ENCODE measurements at regions not wholly inside any gene's neighbourhood (a gene's known extent, or its start where the extent isn't known, plus 50 kb on each side); places are given as distances from the start of the nearest gene placed in this dataset.

- H3K4me3 ChIP-seq (ENCODE audit: low read depth, low read length), result no peak overlapping the region
- TF ChIP-seq, protein P1, sequence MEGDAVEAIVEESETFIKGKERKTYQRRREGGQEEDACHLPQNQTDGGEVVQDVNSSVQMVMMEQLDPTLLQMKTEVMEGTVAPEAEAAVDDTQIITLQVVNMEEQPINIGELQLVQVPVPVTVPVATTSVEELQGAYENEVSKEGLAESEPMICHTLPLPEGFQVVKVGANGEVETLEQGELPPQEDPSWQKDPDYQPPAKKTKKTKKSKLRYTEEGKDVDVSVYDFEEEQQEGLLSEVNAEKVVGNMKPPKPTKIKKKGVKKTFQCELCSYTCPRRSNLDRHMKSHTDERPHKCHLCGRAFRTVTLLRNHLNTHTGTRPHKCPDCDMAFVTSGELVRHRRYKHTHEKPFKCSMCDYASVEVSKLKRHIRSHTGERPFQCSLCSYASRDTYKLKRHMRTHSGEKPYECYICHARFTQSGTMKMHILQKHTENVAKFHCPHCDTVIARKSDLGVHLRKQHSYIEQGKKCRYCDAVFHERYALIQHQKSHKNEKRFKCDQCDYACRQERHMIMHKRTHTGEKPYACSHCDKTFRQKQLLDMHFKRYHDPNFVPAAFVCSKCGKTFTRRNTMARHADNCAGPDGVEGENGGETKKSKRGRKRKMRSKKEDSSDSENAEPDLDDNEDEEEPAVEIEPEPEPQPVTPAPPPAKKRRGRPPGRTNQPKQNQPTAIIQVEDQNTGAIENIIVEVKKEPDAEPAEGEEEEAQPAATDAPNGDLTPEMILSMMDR (IDR thresholded peaks at IDR 0.05; ENCODE audit: borderline replicate concordance, insufficient read depth, low read depth, low read length), result peak; percentile 80
These were observed 71.7 kb upstream of the WWC1 start for GRCh38 chr5:168219515-168220410.

DNA sequence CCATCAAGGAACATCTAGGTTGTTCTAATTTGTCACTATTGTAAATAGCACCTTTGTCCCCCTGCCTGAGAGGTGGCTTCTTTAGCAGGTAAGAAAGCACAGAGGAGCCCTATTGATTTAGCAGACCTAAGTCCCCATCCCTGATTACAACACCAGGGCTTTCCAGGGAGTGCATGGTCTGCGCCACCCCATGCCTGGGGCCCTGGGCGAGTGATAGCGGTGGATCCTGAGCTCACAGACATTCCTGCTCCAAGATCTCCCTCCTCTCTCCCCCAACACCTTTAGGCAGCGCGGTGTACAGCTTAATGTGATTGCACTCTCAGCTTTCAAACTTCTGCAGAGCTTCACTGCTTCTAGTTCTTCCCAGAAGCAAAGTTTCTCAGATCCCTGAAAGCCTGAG lies 67.4 kb upstream of the WWC1 start:
- no peak overlapping the region for H3K4me3 ChIP-seq (ENCODE audit: low read depth, low read length)
- TF ChIP-seq, protein P1 (IDR thresholded peaks at IDR 0.05; ENCODE audit: borderline replicate concordance, insufficient read depth, low read depth, low read length), result no peak

GRCh38 chr5:168226012-168226411 lies 65.4 kb upstream of the WWC1 start:
- TF ChIP-seq, protein P1 (IDR thresholded peaks at IDR 0.05; ENCODE audit: borderline replicate concordance, insufficient read depth, low read depth, low read length), result no peak
- H3K4me3 ChIP-seq (ENCODE audit: low read depth, low read length), result no peak overlapping the region

DNA sequence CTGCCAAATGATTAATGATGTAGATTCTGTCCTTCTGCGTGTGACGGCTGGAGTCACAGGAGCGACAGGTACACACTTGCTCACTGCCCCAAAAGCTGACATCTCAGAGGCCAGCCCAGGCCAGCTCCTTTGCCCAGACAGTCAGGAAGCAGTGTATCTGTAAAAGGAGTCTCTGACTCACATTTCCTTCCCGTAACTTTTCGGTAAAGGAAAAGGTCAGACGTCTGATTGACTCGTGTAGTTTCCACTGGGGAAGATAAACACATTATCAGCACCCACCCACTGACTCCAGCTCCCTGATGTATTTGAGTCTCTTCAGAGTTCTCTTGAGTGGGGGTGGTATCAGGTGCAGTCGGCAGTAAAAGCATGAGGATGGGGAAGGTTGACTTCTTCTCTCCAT lies 64.4 kb upstream of the WWC1 start:
- no peak overlapping the region for H3K4me3 ChIP-seq (ENCODE audit: low read depth, low read length)
- TF ChIP-seq, protein P1 (IDR thresholded peaks at IDR 0.05; ENCODE audit: borderline replicate concordance, insufficient read depth, low read depth, low read length), result no peak

DNA sequence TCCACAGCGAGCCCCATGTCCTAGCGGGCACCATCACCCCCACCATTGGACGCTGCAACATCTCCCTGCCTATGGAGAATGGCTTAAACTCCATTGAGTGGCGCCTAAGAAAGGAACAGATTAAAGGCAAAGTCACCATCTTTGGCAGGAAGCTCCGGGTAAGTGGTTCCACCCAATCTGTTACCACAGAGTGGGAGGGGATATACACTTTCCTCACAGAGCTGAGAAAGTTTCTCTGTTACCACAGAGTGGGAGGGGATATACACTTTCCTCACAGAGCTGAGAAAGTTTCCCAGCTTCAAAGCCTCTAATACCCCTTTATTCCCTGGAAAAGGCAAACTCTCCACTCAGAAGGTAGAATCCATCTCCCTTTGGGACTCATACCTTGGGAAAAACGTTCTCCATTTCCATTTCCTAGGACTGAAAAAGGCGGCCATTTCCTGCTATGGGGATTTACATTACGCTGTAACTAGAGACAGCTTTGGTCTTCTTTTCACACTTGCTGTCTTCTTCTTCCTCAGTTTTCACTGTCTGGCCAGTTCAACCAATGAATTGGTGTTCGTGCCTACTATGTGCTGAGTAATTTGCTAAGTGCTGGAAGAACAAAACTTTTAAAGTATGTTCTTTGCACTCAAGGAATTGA lies 63.4 kb upstream of the WWC1 start:
- H3K4me3 ChIP-seq (ENCODE audit: low read depth, low read length), result no peak overlapping the region
- TF ChIP-seq, protein P1 (IDR thresholded peaks at IDR 0.05; ENCODE audit: borderline replicate concordance, insufficient read depth, low read depth, low read length), result no peak

- TF ChIP-seq, protein P1 (IDR thresholded peaks at IDR 0.05; ENCODE audit: borderline replicate concordance, insufficient read depth, low read depth, low read length), result no peak
- H3K4me3 ChIP-seq (ENCODE audit: low read depth, low read length), result no peak overlapping the region
These were observed 62.8 kb upstream of the WWC1 start for GRCh38 chr5:168228668-168229067.

Data from GM12875 (cell line).